ENCODE measurements at regions not wholly inside any gene's neighbourhood (a gene's known extent, or its start where the extent isn't known, plus 50 kb on each side); places are given as distances from the start of the nearest gene placed in this dataset.

DNA sequence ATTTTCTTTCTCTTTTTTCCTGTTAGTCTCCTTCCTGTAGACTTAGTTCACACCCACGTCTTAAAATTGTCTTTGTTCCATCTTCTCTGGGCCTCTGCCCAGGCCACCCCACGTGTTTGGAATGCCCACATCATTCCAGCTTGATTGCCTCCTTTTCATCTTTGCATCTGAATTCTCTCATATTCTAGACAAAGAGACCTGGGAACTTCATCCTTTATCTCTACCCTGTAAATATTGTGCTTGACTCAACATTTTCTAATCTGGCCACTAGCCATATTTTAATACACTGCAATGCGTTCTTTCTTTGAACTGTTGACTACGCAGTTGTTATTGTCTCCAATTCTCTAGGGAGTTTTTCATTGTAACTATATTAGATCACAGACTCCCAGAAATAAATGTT lies 187.5 kb upstream of the NRXN1 start:
- no peak overlapping the region for H3K4me3 ChIP-seq (ENCODE audit: low read depth, low read length)
- DNase-seq (ENCODE audit: low read depth, low spot score), result peak; percentile 65
- in situ Hi-C loops (cut with HindIII; ENCODE audit: low sequenced_read_pairs), result no loop called here
- TF ChIP-seq, protein P1, sequence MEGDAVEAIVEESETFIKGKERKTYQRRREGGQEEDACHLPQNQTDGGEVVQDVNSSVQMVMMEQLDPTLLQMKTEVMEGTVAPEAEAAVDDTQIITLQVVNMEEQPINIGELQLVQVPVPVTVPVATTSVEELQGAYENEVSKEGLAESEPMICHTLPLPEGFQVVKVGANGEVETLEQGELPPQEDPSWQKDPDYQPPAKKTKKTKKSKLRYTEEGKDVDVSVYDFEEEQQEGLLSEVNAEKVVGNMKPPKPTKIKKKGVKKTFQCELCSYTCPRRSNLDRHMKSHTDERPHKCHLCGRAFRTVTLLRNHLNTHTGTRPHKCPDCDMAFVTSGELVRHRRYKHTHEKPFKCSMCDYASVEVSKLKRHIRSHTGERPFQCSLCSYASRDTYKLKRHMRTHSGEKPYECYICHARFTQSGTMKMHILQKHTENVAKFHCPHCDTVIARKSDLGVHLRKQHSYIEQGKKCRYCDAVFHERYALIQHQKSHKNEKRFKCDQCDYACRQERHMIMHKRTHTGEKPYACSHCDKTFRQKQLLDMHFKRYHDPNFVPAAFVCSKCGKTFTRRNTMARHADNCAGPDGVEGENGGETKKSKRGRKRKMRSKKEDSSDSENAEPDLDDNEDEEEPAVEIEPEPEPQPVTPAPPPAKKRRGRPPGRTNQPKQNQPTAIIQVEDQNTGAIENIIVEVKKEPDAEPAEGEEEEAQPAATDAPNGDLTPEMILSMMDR (IDR thresholded peaks at IDR 0.05; ENCODE audit: low read depth, low read length), result no peak

DNA sequence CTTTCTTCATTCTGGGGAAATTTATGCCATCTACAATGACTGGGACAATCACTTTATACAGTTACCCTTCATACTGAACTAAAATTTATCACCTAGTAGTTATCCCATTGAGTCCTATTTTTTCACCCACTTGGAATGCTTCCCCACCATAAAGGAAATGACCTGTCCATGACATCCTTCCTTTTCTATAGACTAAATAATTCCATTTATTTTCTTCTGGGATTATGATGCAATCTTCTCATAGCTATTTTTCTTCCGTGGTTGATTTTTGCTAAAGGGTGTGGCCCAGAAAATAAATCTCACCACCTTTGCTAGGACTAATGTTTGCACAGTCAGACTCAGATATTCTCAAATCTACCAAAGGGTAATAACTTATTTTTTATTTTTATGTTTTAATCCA lies 186.1 kb upstream of the NRXN1 start:
- DNase-seq (ENCODE audit: low read depth, low spot score), result no peak

DNA sequence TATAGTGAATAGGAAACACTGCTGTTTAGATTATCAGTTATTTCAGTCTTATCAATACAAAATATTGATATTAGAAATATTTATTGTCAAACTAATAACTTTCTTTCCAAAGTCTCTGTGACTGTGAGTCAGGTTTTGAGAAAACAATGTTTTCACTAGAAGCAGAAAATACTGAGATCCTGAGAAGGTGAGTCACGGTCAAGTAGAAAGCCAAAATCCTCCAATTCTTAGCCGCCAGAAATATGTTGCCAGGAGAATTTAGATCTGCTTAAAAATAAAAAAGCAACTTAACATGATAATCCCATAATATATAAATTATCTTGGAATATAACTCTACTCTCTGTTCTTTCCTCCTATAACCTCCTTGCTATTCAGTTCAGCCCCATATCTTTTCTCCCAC lies 181.9 kb upstream of the NRXN1 start:
- TF ChIP-seq, protein P1 (IDR thresholded peaks at IDR 0.05; ENCODE audit: low read depth, low read length), result no peak
- no peak overlapping the region for H3K4me3 ChIP-seq (ENCODE audit: low read depth, low read length)
- peak; percentile 20 for DNase-seq (ENCODE audit: low read depth, low spot score)
- in situ Hi-C loops (cut with HindIII; ENCODE audit: low sequenced_read_pairs), result no loop called here

More for the DNA sequence above, 186.1 kb upstream of the NRXN1 start:
- H3K4me3 ChIP-seq (ENCODE audit: low read depth, low read length), result no peak overlapping the region
- TF ChIP-seq, protein P1 (IDR thresholded peaks at IDR 0.05; ENCODE audit: low read depth, low read length), result no peak
- in situ Hi-C loops (cut with HindIII; ENCODE audit: low sequenced_read_pairs), result no loop called here

DNA sequence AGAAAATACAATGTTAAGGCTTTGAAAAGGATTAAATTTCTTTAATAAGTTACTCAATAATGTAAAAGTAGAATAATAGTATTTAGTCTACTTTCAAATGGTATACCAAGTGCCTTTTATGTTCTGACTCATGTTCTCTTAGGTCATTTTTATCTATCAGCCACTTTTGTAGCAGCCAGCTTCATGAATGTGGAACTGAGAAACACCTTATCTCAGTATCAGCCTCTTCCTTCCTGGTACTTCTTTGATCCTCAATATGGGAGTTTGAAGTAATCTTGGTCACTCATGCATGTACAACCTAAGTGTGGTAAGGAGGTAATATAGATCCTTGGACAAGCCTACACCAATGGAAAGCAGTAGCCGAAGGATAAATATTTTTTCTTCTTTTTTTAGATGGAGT lies 180.4 kb upstream of the NRXN1 start:
- TF ChIP-seq, protein P1 (IDR thresholded peaks at IDR 0.05; ENCODE audit: low read depth, low read length), result no peak
- no peak for DNase-seq (ENCODE audit: low read depth, low spot score)
- in situ Hi-C loops (cut with HindIII; ENCODE audit: low sequenced_read_pairs), result no loop called here
- H3K4me3 ChIP-seq (ENCODE audit: low read depth, low read length), result no peak overlapping the region

DNA sequence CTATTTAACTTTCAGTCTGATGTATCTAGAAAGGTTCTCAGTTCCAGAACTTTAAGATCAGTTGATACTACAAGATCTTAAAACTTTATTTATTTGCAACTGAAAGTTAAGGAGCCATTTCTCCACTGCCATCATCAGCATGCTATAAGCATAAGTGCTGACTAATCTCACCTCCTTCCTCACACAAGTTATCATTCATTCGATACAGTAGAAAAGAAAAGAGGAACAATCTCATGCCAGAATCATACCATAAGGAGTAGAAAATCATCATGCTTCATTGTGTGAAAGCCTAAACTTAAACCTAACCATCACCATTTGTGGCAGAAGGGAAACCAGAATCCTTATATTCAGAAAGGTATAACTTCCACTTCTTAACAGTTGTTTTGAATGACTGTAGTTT lies 176.6 kb upstream of the NRXN1 start:
- no peak for DNase-seq (ENCODE audit: low read depth, low spot score)
- in situ Hi-C loops (cut with HindIII; ENCODE audit: low sequenced_read_pairs), result no loop called here
- TF ChIP-seq, protein P1 (IDR thresholded peaks at IDR 0.05; ENCODE audit: low read depth, low read length), result no peak
- H3K4me3 ChIP-seq (ENCODE audit: low read depth, low read length), result no peak overlapping the region

DNA sequence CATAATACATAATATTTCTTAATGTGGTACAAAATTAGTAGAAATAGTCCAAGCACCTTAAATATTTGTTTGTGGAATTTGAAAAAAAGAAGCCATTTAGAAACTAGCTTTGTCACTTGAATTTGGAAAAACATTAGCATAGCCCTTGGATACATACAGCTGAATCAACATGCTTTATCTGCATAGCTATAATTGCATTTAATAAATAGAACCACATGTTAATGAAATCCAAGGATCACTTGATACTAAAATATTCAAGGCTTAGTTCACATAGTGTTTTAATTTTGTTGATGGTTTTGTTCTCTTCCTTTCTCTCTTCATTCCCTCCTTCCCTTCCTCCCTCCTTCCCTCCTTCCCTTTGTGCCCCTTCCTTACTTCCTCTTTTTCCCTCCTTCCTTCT lies 169.4 kb upstream of the NRXN1 start:
- no peak for DNase-seq (ENCODE audit: low read depth, low spot score)
- in situ Hi-C loops (cut with HindIII; ENCODE audit: low sequenced_read_pairs), result no loop called here
- TF ChIP-seq, protein P1 (IDR thresholded peaks at IDR 0.05; ENCODE audit: low read depth, low read length), result no peak
- H3K4me3 ChIP-seq (ENCODE audit: low read depth, low read length), result no peak overlapping the region

DNA sequence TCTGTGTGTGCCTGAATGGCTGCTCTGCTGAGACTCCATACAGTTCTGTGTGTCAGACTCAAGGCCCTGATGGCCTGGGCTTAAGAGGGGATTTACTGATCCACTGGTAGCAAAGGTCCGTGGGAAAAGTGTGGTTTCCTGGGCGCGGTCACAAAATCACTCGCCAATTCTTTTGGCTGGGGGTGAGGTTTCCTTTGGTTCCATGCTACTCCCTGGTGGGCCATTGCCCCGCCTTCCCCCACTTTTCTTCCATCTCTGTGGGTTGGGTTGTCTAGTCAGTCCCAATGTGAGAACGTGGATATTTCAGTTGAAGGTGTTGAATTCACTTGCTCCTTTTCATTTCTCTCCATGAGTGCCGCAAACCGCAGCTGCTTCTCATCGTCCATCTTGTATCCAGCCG lies 162.7 kb upstream of the NRXN1 start:
- no peak overlapping the region for H3K4me3 ChIP-seq (ENCODE audit: low read depth, low read length)
- in situ Hi-C loops (cut with HindIII; ENCODE audit: low sequenced_read_pairs), result no loop called here
- DNase-seq (ENCODE audit: low read depth, low spot score), result no peak
- TF ChIP-seq, protein P1 (IDR thresholded peaks at IDR 0.05; ENCODE audit: low read depth, low read length), result no peak
